ENCODE measurements at regions not wholly inside any gene's neighbourhood (a gene's known extent, or its start where the extent isn't known, plus 50 kb on each side); places are given as distances from the start of the nearest gene placed in this dataset.
"Not testable (repeated sequence)": the region's sequence is repeated elsewhere in the genome, so short reads cannot be mapped to it uniquely, and the experiment has no call there.

DNA sequence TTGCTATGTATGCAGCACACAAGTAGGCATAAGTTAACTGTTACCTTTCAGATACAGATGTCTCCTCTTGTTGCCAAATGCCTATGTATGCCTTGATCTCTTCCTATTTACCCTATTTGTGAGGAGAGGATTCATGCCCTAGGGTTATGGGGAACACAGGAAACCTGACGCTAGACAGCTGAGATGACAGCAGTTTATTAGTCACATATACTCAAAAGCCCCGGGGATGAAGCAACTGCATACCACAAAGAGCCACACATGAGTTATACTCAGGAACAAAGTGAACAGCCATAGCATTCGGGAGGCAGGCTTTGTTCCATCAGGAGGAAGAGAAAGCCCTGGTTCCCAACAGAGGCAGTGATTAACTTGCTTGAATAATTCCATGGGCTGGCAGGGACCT is 1011.7 kb upstream of the PCDH7 start:
- DNase-seq (ENCODE audit: low spot score), result no peak

- no peak for DNase-seq (ENCODE audit: low spot score)
Measured at GRCh38 chr4:29710519-29710918, 1009.6 kb upstream of the PCDH7 start.

DNA sequence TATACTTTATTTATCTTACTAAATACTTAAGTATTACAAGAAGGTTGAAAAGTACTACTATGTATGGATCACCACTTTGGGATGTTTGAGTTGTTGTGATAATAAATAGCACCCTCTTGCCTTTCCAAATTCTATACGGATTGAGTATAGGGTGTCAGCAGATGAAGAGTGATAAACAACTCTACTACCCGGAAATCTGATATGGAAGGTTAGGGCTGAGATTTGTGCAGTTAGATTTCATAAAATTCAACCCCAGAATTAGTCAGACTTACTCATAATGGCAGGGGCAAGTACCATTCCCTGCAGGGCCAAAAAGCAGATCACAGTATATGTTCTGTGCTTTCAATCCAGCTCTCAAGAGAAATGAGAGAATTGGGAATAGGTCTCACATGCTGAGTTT is 1008.9 kb upstream of the PCDH7 start:
- no peak for DNase-seq (ENCODE audit: low spot score)

DNA sequence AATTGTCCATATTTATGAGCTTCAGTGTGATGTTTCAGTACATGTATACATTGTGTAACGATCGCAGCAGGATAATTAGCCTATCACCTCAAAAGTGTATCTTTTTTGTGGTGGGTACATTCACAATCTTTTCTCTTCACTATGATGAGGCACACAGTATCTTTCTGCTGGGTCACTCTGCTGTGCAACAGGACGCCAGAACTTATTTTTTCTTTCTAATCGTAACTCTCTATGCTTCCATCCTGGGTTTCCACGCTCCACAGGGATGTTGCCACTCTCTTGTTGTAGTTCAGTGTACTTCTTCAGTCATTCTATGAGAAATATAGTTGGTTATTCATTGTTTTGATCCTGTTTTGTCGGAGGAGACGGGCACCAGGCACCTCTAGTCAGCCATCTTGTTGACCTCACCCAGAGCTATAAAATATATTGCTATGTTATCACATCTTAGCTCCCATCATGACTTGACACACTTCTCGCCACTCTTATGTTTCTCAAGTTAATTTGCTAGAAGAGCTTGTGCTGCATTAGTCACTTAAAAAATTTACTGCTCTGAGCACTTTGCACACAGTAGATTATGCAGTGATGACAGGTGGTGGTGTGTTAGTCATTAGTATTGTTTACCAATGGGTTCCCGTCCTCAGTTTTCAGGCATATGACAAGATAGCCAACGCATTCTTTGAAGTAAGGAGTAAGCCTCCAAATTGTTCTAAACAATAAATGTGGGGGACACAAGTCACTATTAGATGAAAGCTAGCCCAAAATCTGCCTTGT is 1002.7 kb upstream of the PCDH7 start:
- no peak for DNase-seq (ENCODE audit: low spot score)

GRCh38 chr4:29718136-29718535 is 1002.0 kb upstream of the PCDH7 start:
- DNase-seq (ENCODE audit: low spot score), result no peak

GRCh38 chr4:29722253-29722652 is 997.9 kb upstream of the PCDH7 start:
- DNase-seq (ENCODE audit: low spot score), result no peak

GRCh38 chr4:29726938-29727337 is 993.2 kb upstream of the PCDH7 start:
- DNase-seq (ENCODE audit: low spot score), result no peak

DNA sequence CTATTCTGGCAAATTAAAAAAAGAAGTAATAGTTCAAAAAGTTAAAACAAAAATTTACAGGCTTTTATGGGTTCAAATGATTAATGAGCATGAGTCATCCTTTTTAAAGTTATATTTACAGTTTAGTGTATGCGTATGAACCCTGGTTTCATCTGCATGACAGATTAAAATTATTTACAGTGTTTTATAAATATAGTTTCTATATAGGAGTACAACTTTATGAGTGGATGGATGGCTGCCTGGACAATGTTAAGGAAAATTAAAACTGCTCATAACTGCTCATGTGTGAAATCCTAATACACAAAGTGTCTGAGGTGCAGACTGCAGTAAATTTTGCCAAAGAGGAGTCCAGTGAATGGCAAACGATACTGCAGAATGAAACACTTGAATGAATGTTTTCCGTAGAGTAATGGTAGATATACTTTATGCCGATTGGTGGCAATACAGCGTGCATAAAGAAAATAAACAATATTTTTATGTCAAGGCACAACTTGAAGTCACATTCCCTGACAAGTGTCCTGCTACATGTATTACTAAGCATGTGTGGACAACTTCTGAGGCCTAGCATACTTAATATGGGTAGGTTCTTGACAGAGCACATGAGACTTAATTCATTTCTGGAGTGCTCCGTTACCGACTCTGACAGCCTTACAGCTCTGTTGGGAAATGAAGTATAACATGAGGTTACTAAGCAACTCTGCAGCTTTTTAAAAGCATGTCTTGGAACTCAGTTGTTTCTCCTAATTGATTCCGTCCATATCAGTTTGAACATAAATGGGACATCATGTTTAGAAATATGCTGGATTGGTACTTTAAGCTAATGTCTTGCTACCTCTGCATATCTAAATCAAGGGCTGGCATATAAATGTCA is 985.6 kb upstream of the PCDH7 start:
- DNase-seq (ENCODE audit: low spot score), result no peak

- no peak for DNase-seq (ENCODE audit: low spot score)
Measured at GRCh38 chr4:29756966-29757365, 963.2 kb upstream of the PCDH7 start.

DNA sequence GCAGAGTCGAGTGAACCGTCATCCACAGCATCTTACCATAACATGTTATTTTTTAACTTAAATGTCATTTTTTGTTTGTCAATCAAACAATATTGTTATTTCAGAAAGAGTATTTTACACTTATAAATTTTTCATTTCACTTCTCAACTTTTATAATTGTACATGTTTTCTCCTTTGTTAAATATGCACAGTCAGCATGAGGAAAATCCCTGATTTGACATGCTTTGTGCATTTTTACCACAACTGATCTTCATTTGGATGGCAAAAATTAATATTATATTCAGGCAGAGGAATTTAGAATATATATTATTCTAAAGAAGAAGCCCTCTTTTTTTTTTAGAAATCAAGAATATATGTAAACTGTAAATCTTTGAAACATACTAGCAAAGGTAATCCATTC is 958.0 kb upstream of the PCDH7 start:
- DNase-seq (ENCODE audit: low spot score), result no peak

DNA sequence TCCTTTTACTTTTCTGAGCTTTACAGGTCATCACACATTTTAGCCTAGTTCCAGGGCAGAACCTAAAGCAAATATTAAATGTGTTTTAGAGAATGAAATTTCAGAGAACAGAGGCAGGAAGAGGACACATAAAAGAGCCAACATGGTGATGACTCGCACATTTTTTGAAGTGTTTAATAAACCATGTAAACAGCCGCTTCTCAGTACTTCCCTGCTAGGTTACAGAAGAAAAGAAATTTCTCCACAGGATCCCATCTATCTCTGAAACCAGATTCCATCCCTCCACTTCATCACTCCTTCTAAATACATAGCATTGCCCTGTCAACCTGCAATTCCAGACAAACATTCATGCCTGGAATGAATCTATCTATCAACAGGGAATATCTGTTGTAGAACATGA is 949.5 kb upstream of the PCDH7 start:
- no peak for DNase-seq (ENCODE audit: low spot score)

DNA sequence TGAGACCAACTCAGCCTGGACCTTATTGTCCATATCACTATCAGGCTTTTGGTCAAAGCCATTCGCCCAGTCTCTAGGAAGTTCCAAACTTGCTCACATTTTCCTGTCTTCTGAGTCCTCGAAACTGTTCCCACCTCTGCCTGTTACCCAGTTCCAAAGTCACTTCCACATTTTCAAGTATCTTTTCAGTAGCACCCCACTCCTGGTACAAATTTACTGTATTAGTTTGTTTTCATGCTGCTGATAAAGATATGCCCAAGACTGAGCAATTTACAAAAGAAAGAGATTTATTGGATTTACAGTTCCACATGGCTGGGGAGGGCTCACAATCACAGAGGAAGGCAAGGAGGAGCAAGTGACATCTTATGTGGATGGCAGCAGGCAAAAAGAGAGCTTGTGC is 932.0 kb upstream of the PCDH7 start:
- DNase-seq (ENCODE audit: low spot score), result not testable (repeated sequence)

- DNase-seq (ENCODE audit: low spot score), result peak; percentile 25
Measured at GRCh38 chr4:29805245-29805644, 914.9 kb upstream of the PCDH7 start.

DNA sequence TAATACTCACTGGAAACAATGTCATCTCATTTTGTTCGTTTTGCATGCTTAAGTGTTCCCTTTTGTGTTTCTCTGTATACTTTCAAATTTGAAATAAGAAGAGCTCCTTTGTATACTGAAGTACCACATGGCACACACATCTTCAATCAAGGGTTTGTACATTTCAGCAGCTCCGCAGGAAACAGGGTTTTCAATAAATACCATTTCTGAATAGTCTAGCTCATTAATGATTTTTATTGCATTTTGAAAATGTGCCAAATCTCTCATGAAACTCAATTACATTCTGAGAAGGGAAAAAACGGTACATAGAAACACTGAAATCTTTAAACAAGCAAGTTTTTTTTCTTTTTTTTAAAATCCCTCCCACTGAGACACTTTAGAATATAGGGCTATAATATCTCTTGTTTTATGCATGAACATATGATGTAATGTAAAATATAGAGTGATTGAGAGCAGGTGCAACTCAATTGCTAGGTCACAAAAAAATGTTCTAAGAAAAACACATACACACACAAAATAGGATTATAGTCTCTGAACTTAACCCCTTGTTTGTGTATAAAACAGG is 914.2 kb upstream of the PCDH7 start:
- DNase-seq (ENCODE audit: low spot score), result no peak

DNA sequence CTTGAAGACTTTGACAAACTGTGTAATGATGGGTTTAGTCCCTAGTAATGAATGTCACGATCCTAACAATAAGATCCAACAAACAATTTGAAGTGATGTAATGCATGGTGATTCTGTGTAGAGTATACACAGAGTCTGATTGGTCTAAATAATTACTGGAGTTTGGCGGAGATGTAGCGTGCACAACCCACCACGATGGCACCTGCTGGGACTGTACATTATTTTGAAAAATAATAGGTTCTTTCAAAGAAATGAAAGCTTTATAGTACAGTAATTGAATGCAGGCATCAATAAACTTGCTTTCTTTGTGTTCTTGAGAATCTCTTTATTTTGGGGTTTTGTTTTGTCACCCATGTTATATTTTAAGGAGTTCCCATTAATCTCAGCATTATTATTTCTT is 902.2 kb upstream of the PCDH7 start:
- no peak for DNase-seq (ENCODE audit: low spot score)

- no peak for DNase-seq (ENCODE audit: low spot score)
Measured at GRCh38 chr4:29829067-29829466, 891.1 kb upstream of the PCDH7 start.

DNA sequence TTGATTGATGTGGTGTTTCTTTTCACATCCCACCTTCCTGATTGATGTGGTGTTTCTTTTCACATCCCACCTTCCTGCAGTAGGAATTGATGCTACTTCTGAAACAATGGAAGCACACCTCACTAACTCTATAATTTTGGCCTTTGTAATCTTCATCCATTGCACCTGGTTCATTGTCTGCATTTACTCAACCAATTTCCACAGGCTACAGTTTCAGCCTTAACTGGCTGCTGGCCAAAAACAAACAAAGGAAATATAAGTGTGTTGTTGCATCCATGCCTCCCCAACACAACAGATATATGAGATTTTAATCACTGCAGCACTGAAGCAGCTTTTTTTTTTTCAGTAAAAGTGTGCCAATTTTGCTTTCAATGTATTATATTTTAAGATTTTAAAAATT is 867.6 kb upstream of the PCDH7 start:
- no peak for DNase-seq (ENCODE audit: low spot score)

DNA sequence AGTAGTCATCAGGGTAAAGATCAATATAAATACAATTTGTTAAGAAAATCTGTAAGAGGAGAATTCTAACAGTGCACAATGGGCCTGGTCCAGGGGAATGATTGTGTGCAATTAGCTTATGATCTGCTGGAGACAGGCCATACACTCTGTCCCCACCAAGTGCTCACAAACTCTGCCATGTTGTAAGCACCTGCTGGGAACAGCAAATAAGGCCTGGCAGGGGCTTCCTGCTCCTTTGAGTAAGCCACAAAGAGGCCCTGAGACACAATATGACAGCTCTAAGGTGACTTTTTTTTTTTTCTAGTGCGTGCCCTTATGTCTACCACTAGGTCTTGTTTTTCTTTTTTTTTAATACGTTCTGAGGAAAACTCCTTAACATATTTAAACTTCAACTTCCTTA is 866.3 kb upstream of the PCDH7 start:
- DNase-seq (ENCODE audit: low spot score), result no peak

- DNase-seq (ENCODE audit: low spot score), result no peak
Measured at GRCh38 chr4:29861307-29861706, 858.9 kb upstream of the PCDH7 start.

DNA sequence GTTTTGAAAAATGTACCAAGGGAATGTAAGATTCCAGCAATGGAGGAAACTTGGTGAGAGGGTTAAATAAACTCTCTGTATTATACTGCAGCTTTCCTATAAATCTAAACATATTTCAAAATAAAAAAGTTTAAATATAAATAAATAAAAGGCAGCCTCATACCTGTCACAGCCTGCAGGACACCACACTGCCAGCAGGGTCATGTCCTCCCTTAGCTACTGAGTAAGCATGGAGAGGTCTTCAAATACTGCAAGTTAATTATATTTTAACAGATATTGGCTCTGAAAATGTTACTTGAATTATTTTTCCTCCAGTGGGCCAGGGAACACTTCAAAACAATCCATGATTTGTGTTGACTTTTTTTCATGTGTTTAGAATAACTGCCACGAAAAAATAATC is 852.8 kb upstream of the PCDH7 start:
- no peak for DNase-seq (ENCODE audit: low spot score)

GRCh38 chr4:29900336-29900735 is 819.8 kb upstream of the PCDH7 start:
- DNase-seq (ENCODE audit: low spot score), result no peak

- no peak for DNase-seq (ENCODE audit: low spot score)
Measured at GRCh38 chr4:29908276-29908675, 811.9 kb upstream of the PCDH7 start.

GRCh38 chr4:29927895-29928294 is 792.3 kb upstream of the PCDH7 start:
- DNase-seq (ENCODE audit: low spot score), result no peak

Measured in D341Med (cell line).